Naive thymus-derived CD4-positive, alpha-beta T cell (primary cell): ENCODE measurements at regions not wholly inside any gene's neighbourhood (a gene's known extent, or its start where the extent isn't known, plus 50 kb on each side); places are given as distances from the start of the nearest gene placed in this dataset.

Experiments
- ATAC-seq: fragments of 150-1000 bp; cut with Tn5 transposase; 2 replicates; pipeline ENCODE4 v1.10.0; 2021; ENCODE audit warnings: mild to moderate bottlenecking, moderate library complexity
- CTCF ChIA-PET: fragments of 350-600 bp; sonication (Branson Sonifier 250); formaldehyde crosslinking; loops from one replicate; lab custom pipeline; 2021; ENCODE audit warnings: antibody characterized with exemption; lab: Charles Lee
- POLR2A ChIA-PET: fragments of 350-600 bp; sonication (Branson Sonifier 250); formaldehyde crosslinking; loops from one replicate; lab custom pipeline; 2021; ENCODE audit warnings: antibody characterized with exemption, inconsistent platforms; lab: Charles Lee
- DNase-seq, 9 donors: peaks; one replicate each; pipeline versions ENCODE4 v3.0.0 to v3.0.0-alpha.2; 2020 to 2022; ENCODE audit warnings: mixed read lengths in 1 of 9
- H3K27ac ChIP-seq: one replicate; pipeline ENCODE4 v1.7.0; 2013; ENCODE audit warnings: mild to moderate bottlenecking, low read depth, low read length, moderate library complexity
- H3K27me3 ChIP-seq, 2 donors: one replicate each; pipeline ENCODE4 v1.7.0; 2013; ENCODE audit warnings: low read length in 2 of 2, mild to moderate bottlenecking in 2 of 2, moderate library complexity in 2 of 2; ENCODE audit not compliant: control insufficient read depth in 2 of 2, insufficient read depth in 2 of 2
- H3K36me3 ChIP-seq, 3 experiments: 1 replicate in 2 of 3; 2 replicates in 1 of 3; pipeline ENCODE4 v1.7.0; 2013; ENCODE audit warnings: low read length in 3 of 3, mild to moderate bottlenecking in 3 of 3, moderate library complexity in 1 of 3; ENCODE audit not compliant: insufficient read depth in 3 of 3, control insufficient read depth in 2 of 3
- H3K4me1 ChIP-seq, 2 donors: one replicate each; pipeline ENCODE4 v1.7.0; 2013; ENCODE audit warnings: low read length in 2 of 2, mild to moderate bottlenecking in 2 of 2, moderate library complexity in 1 of 2; ENCODE audit not compliant: control insufficient read depth in 2 of 2, insufficient read depth in 2 of 2
- H3K4me3 ChIP-seq: 2 replicates; pipeline ENCODE4 v1.7.0; 2013; ENCODE audit warnings: mild to moderate bottlenecking, low read length
- H3K9me3 ChIP-seq, 3 experiments: 1 replicate in 2 of 3; 2 replicates in 1 of 3; pipeline ENCODE4 v1.7.0; 2013; ENCODE audit warnings: low read length in 3 of 3; ENCODE audit not compliant: control insufficient read depth in 2 of 3
- H3K27ac Mint-ChIP-seq, 9 donors: one replicate each; pipeline ENCODE4 v1.8.0; 2020 to 2022; ENCODE audit warnings: mixed read lengths in 9 of 9, mild to moderate bottlenecking in 8 of 9, moderate library complexity in 5 of 9, inconsistent platforms in 2 of 9
- H3K27me3 Mint-ChIP-seq, 5 donors: one replicate each; pipeline ENCODE4 v1.8.0; 2021 to 2022; ENCODE audit warnings: mixed read lengths in 5 of 5, mild to moderate bottlenecking in 1 of 5
- H3K36me3 Mint-ChIP-seq, 5 donors: one replicate each; pipeline ENCODE4 v1.8.0; 2020 to 2022; ENCODE audit warnings: mixed read lengths in 5 of 5, mild to moderate bottlenecking in 3 of 5, inconsistent platforms in 1 of 5
- H3K4me1 Mint-ChIP-seq, 7 donors: one replicate each; pipeline ENCODE4 v1.8.0; 2020 to 2022; ENCODE audit warnings: mixed read lengths in 7 of 7, mild to moderate bottlenecking in 3 of 7, inconsistent platforms in 1 of 7
- H3K4me3 Mint-ChIP-seq, 10 donors: one replicate each; pipeline ENCODE4 v1.8.0; 2020 to 2022; ENCODE audit warnings: mild to moderate bottlenecking in 10 of 10, mixed read lengths in 10 of 10, moderate library complexity in 6 of 10, inconsistent platforms in 2 of 10
- H3K9me3 Mint-ChIP-seq, 11 donors: one replicate each; pipeline ENCODE4 v1.8.0; 2020 to 2022; ENCODE audit warnings: mixed read lengths in 11 of 11, mild to moderate bottlenecking in 4 of 11, inconsistent platforms in 1 of 11, moderate library complexity in 1 of 11
- intact Hi-C, 2 donors: fragments of 100-400 bp; cut with micrococcal nuclease; formaldehyde crosslinking; loops; one replicate each; pipeline ENCODE4 v1.15.1; 2023

GRCh38 chr2:138428710-138429440, 72.7 kb upstream of the SPOPL start:
- ChIA-PET POLR2A (no interaction called here), CTCF (no interaction called here)
- H3K27me3 Mint-ChIP-seq: no peaks in the 10 kb centered on the region
- Histone ChIP-seq H3K4me3 (no peak overlapping the region), H3K27me3 (no peaks in the 10 kb centered on the region), H3K4me1 (no peaks in the 10 kb centered on the region), H3K36me3 (no peaks in the 10 kb centered on the region), H3K27ac (no peak overlapping the region), H3K9me3 (no peaks in the 10 kb centered on the region)
- H3K9me3 Mint-ChIP-seq: peaks cover 6 to 44% (median 24%) of the 10 kb centered on the region in 11 donors
- no peak overlapping the region for H3K4me3 Mint-ChIP-seq
- DNase-seq (no peak), ATAC-seq (no peak)
- intact Hi-C loops: no loop called here
- H3K36me3 Mint-ChIP-seq: peaks cover 0 to 6% (median 3%) of the 10 kb centered on the region in 5 donors
- no peak overlapping the region for H3K27ac Mint-ChIP-seq
- H3K4me1 Mint-ChIP-seq: no peaks in the 10 kb centered on the region

GRCh38 chr2:138430181-138430580, 71.4 kb upstream of the SPOPL start:
- no peaks in the 10 kb centered on the region for H3K9me3 ChIP-seq
- Mint-ChIP-seq H3K27ac (no peak overlapping the region), H3K9me3 (peaks cover 6 to 34% (median 23%) of the 10 kb centered on the region in 11 donors), H3K4me1 (no peaks in the 10 kb centered on the region), H3K4me3 (no peak overlapping the region), H3K27me3 (no peaks in the 10 kb centered on the region), H3K36me3 (peaks cover 0 to 6% (median 3%) of the 10 kb centered on the region in 5 donors)
- intact Hi-C loops: no loop called here
- no peak overlapping the region for H3K4me3 ChIP-seq
- H3K36me3 ChIP-seq: no peaks in the 10 kb centered on the region
- no peaks in the 10 kb centered on the region for H3K27me3 ChIP-seq
- no peak overlapping the region for H3K27ac ChIP-seq
- no peak for DNase-seq
- ATAC-seq: no peak
- no peaks in the 10 kb centered on the region for H3K4me1 ChIP-seq
- ChIA-PET POLR2A (no interaction called here), CTCF (no interaction called here)

DNA sequence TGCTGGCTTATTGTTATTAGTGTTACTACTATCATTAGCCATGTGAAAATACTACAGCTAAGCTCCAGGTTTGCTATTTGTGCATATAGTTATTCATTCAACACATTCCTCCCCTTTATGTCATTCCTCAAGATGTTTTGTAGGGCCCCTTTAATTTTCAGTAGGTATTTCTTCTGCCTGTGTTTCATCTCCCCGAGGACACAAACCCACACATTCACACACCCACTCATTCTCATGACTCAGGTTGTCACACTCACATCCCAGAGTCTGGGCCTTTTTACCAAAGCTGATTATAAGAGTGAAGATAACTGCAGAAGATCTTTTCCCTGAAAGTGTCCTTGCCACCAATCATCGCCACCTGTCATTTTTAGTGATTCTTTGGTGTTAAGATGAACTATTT, 68.6 kb upstream of the SPOPL start:
- H3K27ac Mint-ChIP-seq: no peak overlapping the region
- intact Hi-C loops: no loop called here
- POLR2A ChIA-PET: no interaction called here

GRCh38 chr2:138433995-138434951, 67.3 kb upstream of the SPOPL start:
- peaks cover 0 to 3% (median 0%) of the 10 kb centered on the region in 5 donors for H3K27me3 Mint-ChIP-seq

More for the DNA sequence above, 68.6 kb upstream of the SPOPL start:
- H3K27me3 Mint-ChIP-seq: peaks cover 0 to 3% (median 0%) of the 10 kb centered on the region in 5 donors
- Histone ChIP-seq H3K4me3 (no peak overlapping the region), H3K4me1 (no peaks in the 10 kb centered on the region), H3K27ac (no peak overlapping the region), H3K36me3 (no peaks in the 10 kb centered on the region), H3K27me3 (no peaks in the 10 kb centered on the region), H3K9me3 (no peaks in the 10 kb centered on the region)
- DNase-seq: no peak
- no peak overlapping the region for H3K4me3 Mint-ChIP-seq
- no peaks in the 10 kb centered on the region for H3K4me1 Mint-ChIP-seq
- CTCF ChIA-PET: no interaction called here
- peaks cover 0 to 10% (median 3%) of the 10 kb centered on the region in 11 donors for H3K9me3 Mint-ChIP-seq
- H3K36me3 Mint-ChIP-seq: no peaks in the 10 kb centered on the region
- ATAC-seq: no peak

GRCh38 chr2:138435701-138436100, 65.9 kb upstream of the SPOPL start:
- Histone ChIP-seq H3K4me3 (no peak overlapping the region), H3K36me3 (no peaks in the 10 kb centered on the region), H3K9me3 (no peaks in the 10 kb centered on the region), H3K27me3 (no peaks in the 10 kb centered on the region), H3K4me1 (no peaks in the 10 kb centered on the region), H3K27ac (no peak overlapping the region)
- ATAC-seq (no peak), DNase-seq (no peak)
- Mint-ChIP-seq H3K27ac (no peak overlapping the region), H3K27me3 (peaks cover 0 to 3% (median 0%) of the 10 kb centered on the region in 5 donors), H3K9me3 (no peaks in the 10 kb centered on the region), H3K4me1 (no peaks in the 10 kb centered on the region), H3K4me3 (no peak overlapping the region), H3K36me3 (no peaks in the 10 kb centered on the region)
- ChIA-PET POLR2A (no interaction called here), CTCF (no interaction called here)
- intact Hi-C loops: no loop called here

More at GRCh38 chr2:138433995-138434951, 67.3 kb upstream of the SPOPL start:
- POLR2A ChIA-PET: no interaction called here
- DNase-seq (no peak), ATAC-seq (no peak)
- Histone ChIP-seq H3K4me1 (no peaks in the 10 kb centered on the region), H3K27me3 (no peaks in the 10 kb centered on the region), H3K9me3 (no peaks in the 10 kb centered on the region), H3K36me3 (no peaks in the 10 kb centered on the region), H3K4me3 (no peak overlapping the region), H3K27ac (no peak overlapping the region)
- intact Hi-C loops: no loop called here
- Mint-ChIP-seq H3K27ac (no peak overlapping the region), H3K4me3 (no peak overlapping the region), H3K36me3 (no peaks in the 10 kb centered on the region), H3K4me1 (no peaks in the 10 kb centered on the region), H3K9me3 (peaks cover 0 to 4% (median 0%) of the 10 kb centered on the region in 11 donors)
- CTCF ChIA-PET: no interaction called here

GRCh38 chr2:138439733-138440132, 61.8 kb upstream of the SPOPL start:
- H3K27ac ChIP-seq: no peak overlapping the region
- no peaks in the 10 kb centered on the region for H3K27me3 ChIP-seq
- ATAC-seq: no peak
- peaks cover 0 to 4% (median 0%) of the 10 kb centered on the region in 5 donors for H3K36me3 Mint-ChIP-seq
- CTCF ChIA-PET: no interaction called here
- H3K4me3 ChIP-seq: no peak overlapping the region
- no peaks in the 10 kb centered on the region for H3K4me1 ChIP-seq
- DNase-seq: no peak
- H3K27ac Mint-ChIP-seq: no peak overlapping the region
- H3K9me3 Mint-ChIP-seq: no peaks in the 10 kb centered on the region
- H3K4me3 Mint-ChIP-seq: no peak overlapping the region
- intact Hi-C loops: no loop called here
- peaks cover 0 to 3% (median 0%) of the 10 kb centered on the region in 5 donors for H3K27me3 Mint-ChIP-seq
- no peaks in the 10 kb centered on the region for H3K4me1 Mint-ChIP-seq
- H3K9me3 ChIP-seq: no peaks in the 10 kb centered on the region
- POLR2A ChIA-PET: no interaction called here
- H3K36me3 ChIP-seq: no peaks in the 10 kb centered on the region
